Omental fat pad (tissue), 3 donors: ENCODE measurements at regions not wholly inside any gene's neighbourhood (a gene's known extent, or its start where the extent isn't known, plus 50 kb on each side); places are given as distances from the start of the nearest gene placed in this dataset.

Experiments used
- ATAC-seq: fragments of 150-250 bp; one replicate; pipeline ENCODE4 v1.9.1; 2016; ENCODE audit warnings: mild to moderate bottlenecking, moderate library complexity; ENCODE audit not compliant: low FRiP score
- DNase-seq: peaks from one replicate; pipeline ENCODE4 v3.0.0-alpha.2; 2019; ENCODE audit warnings: low spot score
- TF ChIP-seq, protein P1 (sequence below), 3 donors: fragments of 450-650 bp; IDR thresholded peaks; one replicate each; pipeline ENCODE4 v1.5.1; 2016 to 2017; ENCODE audit warnings: antibody characterized with exemption in 3 of 3, mild to moderate bottlenecking in 3 of 3, moderate library complexity in 2 of 3

DNA sequence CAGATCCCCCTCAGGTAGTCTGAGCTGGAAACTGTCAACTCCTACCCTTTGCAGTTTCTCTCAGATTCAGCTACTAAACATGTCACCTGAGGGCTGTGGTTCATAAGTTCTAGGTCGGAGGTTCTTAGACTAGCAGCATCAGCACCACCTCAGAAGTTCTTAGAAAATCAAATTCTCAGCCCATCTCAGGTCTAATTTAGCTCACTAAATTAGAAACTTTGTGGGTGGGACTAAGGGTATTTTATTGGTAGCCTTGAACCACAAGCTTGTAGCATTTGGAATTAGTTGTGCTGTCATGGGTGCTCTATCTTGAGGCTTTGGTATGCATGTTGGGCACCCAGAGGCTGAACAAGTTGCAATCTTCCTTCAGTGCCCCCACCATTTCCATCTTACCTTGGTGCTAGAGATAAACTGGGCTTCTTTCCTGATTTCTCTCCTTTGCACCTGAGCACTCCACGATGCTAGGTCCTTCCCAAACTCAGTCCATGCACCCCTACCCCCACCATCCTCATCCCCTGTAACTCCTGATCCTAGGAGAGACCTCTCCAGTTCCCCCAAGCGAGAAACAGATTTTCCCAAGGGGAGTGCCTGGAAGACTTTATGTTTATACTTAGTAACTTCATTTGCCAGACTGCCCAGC, 54.2 kb downstream of the S1PR1 start:
- TF ChIP-seq, protein P1, sequence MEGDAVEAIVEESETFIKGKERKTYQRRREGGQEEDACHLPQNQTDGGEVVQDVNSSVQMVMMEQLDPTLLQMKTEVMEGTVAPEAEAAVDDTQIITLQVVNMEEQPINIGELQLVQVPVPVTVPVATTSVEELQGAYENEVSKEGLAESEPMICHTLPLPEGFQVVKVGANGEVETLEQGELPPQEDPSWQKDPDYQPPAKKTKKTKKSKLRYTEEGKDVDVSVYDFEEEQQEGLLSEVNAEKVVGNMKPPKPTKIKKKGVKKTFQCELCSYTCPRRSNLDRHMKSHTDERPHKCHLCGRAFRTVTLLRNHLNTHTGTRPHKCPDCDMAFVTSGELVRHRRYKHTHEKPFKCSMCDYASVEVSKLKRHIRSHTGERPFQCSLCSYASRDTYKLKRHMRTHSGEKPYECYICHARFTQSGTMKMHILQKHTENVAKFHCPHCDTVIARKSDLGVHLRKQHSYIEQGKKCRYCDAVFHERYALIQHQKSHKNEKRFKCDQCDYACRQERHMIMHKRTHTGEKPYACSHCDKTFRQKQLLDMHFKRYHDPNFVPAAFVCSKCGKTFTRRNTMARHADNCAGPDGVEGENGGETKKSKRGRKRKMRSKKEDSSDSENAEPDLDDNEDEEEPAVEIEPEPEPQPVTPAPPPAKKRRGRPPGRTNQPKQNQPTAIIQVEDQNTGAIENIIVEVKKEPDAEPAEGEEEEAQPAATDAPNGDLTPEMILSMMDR (IDR thresholded peaks at IDR 0.05), result no peak
- ATAC-seq, result no peak
- no peak for DNase-seq

- DNase-seq (no peak), ATAC-seq (no peak)
- TF ChIP-seq, protein P1 (IDR thresholded peaks at IDR 0.05), result no peak
Observed at GRCh38 chr1:101291562-101292380, 55.0 kb downstream of the S1PR1 start.

GRCh38 chr1:101293461-101294051, 56.7 kb downstream of the S1PR1 start:
- DNase-seq, result no peak
- TF ChIP-seq, protein P1 (IDR thresholded peaks at IDR 0.05), result no peak

DNA sequence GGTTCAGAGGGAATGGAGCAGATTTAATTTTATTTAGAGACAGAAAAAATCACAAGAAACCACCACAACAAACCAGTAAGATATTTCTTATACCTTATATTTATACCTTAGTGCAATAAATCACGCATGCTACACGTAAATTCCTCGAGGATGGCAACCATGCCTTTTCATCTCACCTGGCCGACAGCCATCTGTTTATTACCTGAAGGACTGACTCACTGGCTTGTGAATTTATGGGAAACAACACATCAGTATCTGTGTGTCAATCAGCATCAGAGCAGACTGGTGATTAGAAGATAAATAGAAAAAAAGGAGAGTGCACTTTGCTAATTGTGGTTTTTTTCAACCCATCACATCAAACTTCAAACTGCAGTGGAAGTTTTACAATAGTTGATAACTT, 58.4 kb downstream of the S1PR1 start:
- DNase-seq (no peak), ATAC-seq (no peak)
- TF ChIP-seq, protein P1 (IDR thresholded peaks at IDR 0.05), result no peak

More at GRCh38 chr1:101293461-101294051, 56.7 kb downstream of the S1PR1 start:
- no peak for ATAC-seq

DNA sequence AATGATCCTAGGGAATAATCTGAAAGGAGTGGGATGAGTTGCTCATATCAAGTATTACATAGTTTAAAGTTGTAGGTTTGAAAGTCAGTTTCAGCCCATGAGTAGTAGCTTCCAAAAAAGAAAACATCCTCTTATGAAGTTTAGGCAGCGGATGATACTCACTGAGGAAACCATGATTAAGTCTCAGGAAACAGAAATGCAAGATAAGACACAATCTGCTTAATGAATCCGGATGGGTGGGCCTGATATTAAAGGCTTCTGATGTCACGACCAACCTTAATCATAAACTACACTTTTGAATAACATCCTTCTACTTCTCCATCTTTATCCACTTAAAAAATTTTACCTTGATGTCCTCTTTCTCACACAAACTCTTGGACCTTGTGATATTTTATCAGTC, 61.8 kb downstream of the S1PR1 start:
- TF ChIP-seq, protein P1 (IDR thresholded peaks at IDR 0.05), result no peak
- ATAC-seq (no peak), DNase-seq (no peak)

DNA sequence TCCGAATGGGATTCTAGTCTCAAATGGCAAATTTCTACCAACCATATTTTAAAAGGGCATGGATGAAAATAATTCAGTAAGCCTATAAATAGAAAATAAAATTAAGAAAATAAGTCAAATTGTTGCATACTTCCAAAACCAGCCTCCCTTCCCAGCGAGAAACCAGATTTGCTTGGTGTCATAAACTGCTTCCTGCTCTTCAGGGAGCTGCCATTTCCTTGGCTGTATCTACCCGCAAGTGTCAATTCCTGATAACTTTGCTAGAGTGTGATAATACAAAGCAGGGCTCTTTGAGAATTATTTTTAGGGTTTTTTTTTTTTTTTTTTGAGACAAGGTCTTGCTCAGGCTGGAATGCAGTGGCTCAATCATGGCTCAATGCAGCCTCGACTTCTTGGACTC, 62.3 kb downstream of the S1PR1 start:
- no peak for ATAC-seq
- DNase-seq, result no peak
- TF ChIP-seq, protein P1 (IDR thresholded peaks at IDR 0.05), result no peak
